ENCODE measurements at regions not wholly inside any gene's neighbourhood (a gene's known extent, or its start where the extent isn't known, plus 50 kb on each side); places are given as distances from the start of the nearest gene placed in this dataset.

GRCh38 chr9:106557996-106558667, 304.8 kb upstream of the ZNF462 start:
- H3K79me1 ChIP-seq (ENCODE audit: low read depth, low read length) = no peaks in the 10 kb centered on the region
- no peak for FAIRE-seq
- H2BK20ac ChIP-seq (ENCODE audit: low read length) = no peak overlapping the region
- no peak overlapping the region for H3K23ac ChIP-seq (ENCODE audit: insufficient read length)
- H2BK12ac ChIP-seq (ENCODE audit: low read depth, low read length) = no peak overlapping the region
- no peak overlapping the region for H2BK15ac ChIP-seq (ENCODE audit: low read length)
- H3K4me2 ChIP-seq (ENCODE audit: insufficient read depth in 1 of 2, low read depth in 2 of 2, low read length in 2 of 2) = no peak overlapping the region
- 89% methylated on average over 11 of the region's 11 CpGs; no CpG with 5 or more reads in 1 of the 2 experiments for WGBS, 2 experiments (ENCODE audit: extremely low coverage in 1 of 2, insufficient coverage in 1 of 2, insufficient read length in 1 of 2, insufficient replicate concordance in 2 of 2, low coverage in 1 of 2, low lambda C conversion rate in 2 of 2, missing lambda C conversion rate in 1 of 2)
- DNase-seq (ENCODE audit: low read depth in 1 of 2, low spot score in 2 of 2) = no peak
- ChIA-PET CTCF (ENCODE audit: partially characterized antibody) (no interaction called here), POLR2A (ENCODE audit: partially characterized antibody) (no interaction called here)
- H3K18ac ChIP-seq (ENCODE audit: extremely low read depth, low read length) = no peak overlapping the region
- H3K36me3 ChIP-seq (ENCODE audit: control insufficient read depth in 2 of 4, insufficient read depth in 4 of 4, low read length in 3 of 4) = no peaks in the 10 kb centered on the region
- no peak overlapping the region for H3K56ac ChIP-seq (replicated peaks; ENCODE audit: insufficient read length, low read depth, low read length)
- no peak overlapping the region for H2BK5ac ChIP-seq (ENCODE audit: low read depth, low read length)
- H3K4ac ChIP-seq (replicated peaks; ENCODE audit: insufficient read length, low read depth, low read length) = no peak overlapping the region
- H3K4me1 ChIP-seq (replicated peaks in 1 of 4; ENCODE audit: control insufficient read depth in 3 of 4, insufficient read depth in 4 of 4, low read length in 3 of 4) = no peaks in the 10 kb centered on the region
- H3K14ac ChIP-seq (ENCODE audit: insufficient read length) = no peak overlapping the region
- no peak overlapping the region for H4K5ac ChIP-seq (ENCODE audit: insufficient read length, low read depth, low read length)
- H2BK120ac ChIP-seq (replicated peaks; ENCODE audit: low read depth, low read length) = no peak overlapping the region
- no peak overlapping the region; the same call in 1 of the 2 replicates for H4K8ac ChIP-seq (ENCODE audit: extremely low read depth, insufficient read depth, low read length)
- no peaks in the 10 kb centered on the region for H3K27me3 ChIP-seq (replicated peaks in 1 of 4; ENCODE audit: control insufficient read depth in 3 of 4, extremely low read depth in 1 of 4, insufficient read depth in 3 of 4, low read length in 3 of 4)
- H4K91ac ChIP-seq (replicated peaks; ENCODE audit: insufficient read length, low read length) = no peak overlapping the region
- no peak overlapping the region for H3K27ac ChIP-seq (ENCODE audit: low read depth, low read length)
- H3K4me3 ChIP-seq (ENCODE audit: extremely low read depth in 1 of 4, insufficient read depth in 2 of 4, low read depth in 3 of 4, low read length in 4 of 4) = no peak overlapping the region
- no peaks in the 10 kb centered on the region for H3K79me2 ChIP-seq (ENCODE audit: control insufficient read depth in 1 of 2, insufficient read depth in 2 of 2, low read length in 2 of 2)
- peaks cover 0 to 8% of the 10 kb centered on the region in 2 experiments; a peak in 1 of 4 replicates for H3K9me3 ChIP-seq (ENCODE audit: insufficient read depth in 2 of 2, low read depth in 1 of 2, low read length in 1 of 2)
- no peak overlapping the region for H3K9ac ChIP-seq (replicated peaks in 1 of 4; ENCODE audit: extremely low read depth in 1 of 4, low read depth in 3 of 4, low read length in 3 of 4)
- 0 out of 2 replicates have a peak overlapping the region, but pooled peaks have one; percentile 2 for H2AFZ ChIP-seq (ENCODE audit: low read length)
- H3K23me2 ChIP-seq (ENCODE audit: low read depth, low read length) = no peaks in the 10 kb centered on the region
- no peaks in the 10 kb centered on the region for H4K20me1 ChIP-seq (replicated peaks in 1 of 2; ENCODE audit: control insufficient read depth in 1 of 2, insufficient read depth in 2 of 2, low read length in 2 of 2)
- H2AK5ac ChIP-seq (ENCODE audit: low read depth, low read length) = no peak overlapping the region
- TF ChIP-seq SIRT6 (IDR thresholded peaks at IDR 0.05; ENCODE audit: low read length) (no peak), GTF2F1 (IDR thresholded peaks at IDR 0.05; ENCODE audit: borderline replicate concordance, low read depth, low read length) (no peak), GABPA (IDR thresholded peaks at IDR 0.05; ENCODE audit: borderline replicate concordance, insufficient read depth, low read length) (no peak), ATF3 (IDR thresholded peaks at IDR 0.05; ENCODE audit: insufficient read depth, low read depth, low read length) (no peak), SIX5 (IDR thresholded peaks at IDR 0.05; ENCODE audit: low read depth, low read length) (no peak), NANOG (IDR thresholded peaks at IDR 0.05; ENCODE audit: insufficient read depth, low read depth, low read length, poor library complexity, severe bottlenecking) (no peak), TCF12 (IDR thresholded peaks at IDR 0.05; ENCODE audit: low read depth, low read length) (no peak)
- TF ChIP-seq, protein P1, sequence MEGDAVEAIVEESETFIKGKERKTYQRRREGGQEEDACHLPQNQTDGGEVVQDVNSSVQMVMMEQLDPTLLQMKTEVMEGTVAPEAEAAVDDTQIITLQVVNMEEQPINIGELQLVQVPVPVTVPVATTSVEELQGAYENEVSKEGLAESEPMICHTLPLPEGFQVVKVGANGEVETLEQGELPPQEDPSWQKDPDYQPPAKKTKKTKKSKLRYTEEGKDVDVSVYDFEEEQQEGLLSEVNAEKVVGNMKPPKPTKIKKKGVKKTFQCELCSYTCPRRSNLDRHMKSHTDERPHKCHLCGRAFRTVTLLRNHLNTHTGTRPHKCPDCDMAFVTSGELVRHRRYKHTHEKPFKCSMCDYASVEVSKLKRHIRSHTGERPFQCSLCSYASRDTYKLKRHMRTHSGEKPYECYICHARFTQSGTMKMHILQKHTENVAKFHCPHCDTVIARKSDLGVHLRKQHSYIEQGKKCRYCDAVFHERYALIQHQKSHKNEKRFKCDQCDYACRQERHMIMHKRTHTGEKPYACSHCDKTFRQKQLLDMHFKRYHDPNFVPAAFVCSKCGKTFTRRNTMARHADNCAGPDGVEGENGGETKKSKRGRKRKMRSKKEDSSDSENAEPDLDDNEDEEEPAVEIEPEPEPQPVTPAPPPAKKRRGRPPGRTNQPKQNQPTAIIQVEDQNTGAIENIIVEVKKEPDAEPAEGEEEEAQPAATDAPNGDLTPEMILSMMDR (IDR thresholded peaks at IDR 0.05; ENCODE audit: control extremely low read depth in 1 of 3, insufficient read depth in 1 of 3, low read depth in 1 of 3, low read length in 3 of 3) = no peak
- TF ChIP-seq, protein P2, sequence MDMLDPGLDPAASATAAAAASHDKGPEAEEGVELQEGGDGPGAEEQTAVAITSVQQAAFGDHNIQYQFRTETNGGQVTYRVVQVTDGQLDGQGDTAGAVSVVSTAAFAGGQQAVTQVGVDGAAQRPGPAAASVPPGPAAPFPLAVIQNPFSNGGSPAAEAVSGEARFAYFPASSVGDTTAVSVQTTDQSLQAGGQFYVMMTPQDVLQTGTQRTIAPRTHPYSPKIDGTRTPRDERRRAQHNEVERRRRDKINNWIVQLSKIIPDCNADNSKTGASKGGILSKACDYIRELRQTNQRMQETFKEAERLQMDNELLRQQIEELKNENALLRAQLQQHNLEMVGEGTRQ (IDR thresholded peaks at IDR 0.05; ENCODE audit: low read length) = no peak

Measured in H1 (cell line).